D721Med (cell line): ENCODE measurements at regions not wholly inside any gene's neighbourhood (a gene's known extent, or its start where the extent isn't known, plus 50 kb on each side); places are given as distances from the start of the nearest gene placed in this dataset.
"Not testable (repeated sequence)": the region's sequence is repeated elsewhere in the genome, so short reads cannot be mapped to it uniquely, and the experiment has no call there.

Source experiments
- DNase-seq: peaks from one replicate; pipeline ENCODE4 v3.0.0; 2011; ENCODE audit warnings: low spot score; ENCODE audit not compliant: insufficient read length
- FAIRE-seq: peaks from 2 replicates; lab custom pipeline; 2011; peaks lifted over from hg19 to GRCh38; lab: Jason Lieb, UNC
- TF ChIP-seq, protein P1 (sequence below): IDR thresholded peaks from 2 replicates; pipeline ENCODE4 v1.5.1; 2012; ENCODE audit warnings: mild to moderate bottlenecking, control low read depth; ENCODE audit not compliant: insufficient read depth; ENCODE audit errors: missing control alignments

DNA sequence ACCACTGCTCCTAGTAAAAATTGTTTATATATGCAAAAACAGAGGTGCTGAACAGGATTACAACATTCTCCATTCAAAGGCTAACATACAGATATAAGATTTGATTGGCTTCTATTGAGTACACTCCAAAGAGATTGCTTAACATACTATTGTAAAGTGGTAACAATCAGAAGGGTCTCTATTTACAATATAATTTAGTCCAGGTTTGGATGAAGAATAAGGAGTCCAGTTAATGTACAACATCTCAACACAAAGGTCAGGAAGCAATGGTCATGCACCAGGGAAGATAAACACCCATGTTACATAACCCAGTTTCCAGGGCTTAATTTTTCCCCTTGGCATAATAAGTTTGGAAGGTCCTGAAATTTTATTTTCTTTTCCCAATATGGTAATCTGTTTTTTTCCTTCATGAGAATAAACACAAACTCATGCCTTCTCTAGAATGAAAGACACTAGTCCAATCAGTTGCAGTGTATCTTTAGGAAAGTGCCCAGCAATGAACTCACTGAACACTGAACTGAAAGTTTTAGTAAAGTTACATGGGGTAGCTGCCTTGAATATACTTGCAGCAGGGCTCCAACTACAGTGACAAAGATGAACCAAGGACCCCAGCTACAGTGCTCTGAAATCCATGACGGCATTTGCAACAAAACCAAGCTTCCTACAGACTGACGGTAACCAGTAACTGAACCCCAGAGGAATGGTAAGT lies 255.3 kb upstream of the GJE1 start:
- DNase-seq (no peak), FAIRE-seq (no peak)
- TF ChIP-seq, protein P1, sequence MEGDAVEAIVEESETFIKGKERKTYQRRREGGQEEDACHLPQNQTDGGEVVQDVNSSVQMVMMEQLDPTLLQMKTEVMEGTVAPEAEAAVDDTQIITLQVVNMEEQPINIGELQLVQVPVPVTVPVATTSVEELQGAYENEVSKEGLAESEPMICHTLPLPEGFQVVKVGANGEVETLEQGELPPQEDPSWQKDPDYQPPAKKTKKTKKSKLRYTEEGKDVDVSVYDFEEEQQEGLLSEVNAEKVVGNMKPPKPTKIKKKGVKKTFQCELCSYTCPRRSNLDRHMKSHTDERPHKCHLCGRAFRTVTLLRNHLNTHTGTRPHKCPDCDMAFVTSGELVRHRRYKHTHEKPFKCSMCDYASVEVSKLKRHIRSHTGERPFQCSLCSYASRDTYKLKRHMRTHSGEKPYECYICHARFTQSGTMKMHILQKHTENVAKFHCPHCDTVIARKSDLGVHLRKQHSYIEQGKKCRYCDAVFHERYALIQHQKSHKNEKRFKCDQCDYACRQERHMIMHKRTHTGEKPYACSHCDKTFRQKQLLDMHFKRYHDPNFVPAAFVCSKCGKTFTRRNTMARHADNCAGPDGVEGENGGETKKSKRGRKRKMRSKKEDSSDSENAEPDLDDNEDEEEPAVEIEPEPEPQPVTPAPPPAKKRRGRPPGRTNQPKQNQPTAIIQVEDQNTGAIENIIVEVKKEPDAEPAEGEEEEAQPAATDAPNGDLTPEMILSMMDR: no peak

DNA sequence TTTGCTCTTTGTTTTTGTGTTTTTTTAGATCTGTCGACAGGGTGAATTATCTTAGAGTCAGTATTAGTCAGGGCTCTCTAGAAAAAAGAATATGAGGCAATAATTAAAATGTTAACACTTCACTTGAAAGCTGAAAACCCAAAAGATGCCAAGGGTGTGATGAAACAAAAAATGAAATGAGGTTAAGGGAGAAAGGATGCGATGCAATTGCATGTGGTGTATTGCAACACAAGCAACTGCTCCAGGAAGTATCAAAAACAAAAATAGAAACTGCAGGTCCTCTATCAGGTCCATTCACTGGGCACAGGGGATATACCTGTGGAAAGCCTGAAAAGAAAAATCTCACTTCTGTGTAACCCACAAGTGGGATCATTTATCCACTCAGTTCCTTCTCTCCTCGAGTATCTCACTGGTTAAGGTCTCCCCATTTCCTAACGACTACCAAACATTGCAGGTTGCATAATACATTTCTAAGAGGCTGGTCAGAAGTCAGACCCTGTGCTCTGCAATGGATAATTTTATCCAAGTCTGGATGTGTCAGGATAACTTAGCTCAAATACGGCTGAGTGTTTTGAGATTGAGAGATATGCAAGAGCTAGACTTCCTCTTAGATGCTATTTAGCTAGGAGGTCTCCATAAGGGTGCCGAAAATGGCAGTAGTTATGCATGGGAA lies 257.7 kb upstream of the GJE1 start:
- DNase-seq (no peak), FAIRE-seq (no peak)
- TF ChIP-seq, protein P1: no peak

DNA sequence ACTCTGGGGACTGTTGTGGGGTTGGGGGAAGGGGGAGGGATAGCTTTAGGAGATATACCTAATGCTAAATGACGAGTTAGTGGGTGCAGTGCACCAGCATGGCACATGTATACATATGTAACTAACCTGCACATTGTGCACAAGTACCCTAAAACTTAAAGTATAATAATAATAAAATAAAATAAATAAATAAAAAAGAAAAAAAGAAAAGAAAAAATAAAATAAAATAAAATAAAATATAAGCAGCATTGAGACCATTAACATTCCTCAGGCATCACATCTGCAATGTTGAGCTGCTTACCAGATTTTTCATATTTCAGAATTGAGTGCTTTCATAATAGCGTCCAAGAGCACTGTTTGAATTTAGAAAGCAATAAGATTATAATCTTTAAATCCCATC lies 263.2 kb upstream of the GJE1 start:
- not testable (repeated sequence) for FAIRE-seq, DNase-seq

DNA sequence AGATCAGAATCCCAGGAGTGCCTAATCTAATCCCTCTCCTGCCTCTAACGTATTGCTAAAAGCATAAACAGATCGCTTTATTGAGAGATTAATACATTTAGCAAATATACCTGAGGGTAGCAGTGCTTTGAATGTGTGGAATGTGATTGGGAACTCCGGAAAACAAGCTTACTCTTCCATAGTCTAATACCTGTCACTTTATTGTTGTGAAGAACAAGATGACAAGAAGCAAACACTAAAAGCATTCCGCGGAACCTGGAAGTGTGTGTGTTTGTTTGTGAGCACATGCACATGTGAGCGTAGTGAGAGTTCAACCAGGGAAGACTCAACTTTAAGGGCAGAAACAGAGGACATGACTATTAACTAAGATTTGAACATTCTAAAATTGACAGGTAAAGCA lies 265.0 kb upstream of the GJE1 start:
- TF ChIP-seq, protein P1: no peak
- FAIRE-seq: no peak

GRCh38 chr6:141866731-141867497 lies 265.8 kb upstream of the GJE1 start:
- TF ChIP-seq, protein P1: no peak
- no peak for FAIRE-seq
- DNase-seq: no peak

More for the DNA sequence above, 265.0 kb upstream of the GJE1 start:
- no peak for DNase-seq

DNA sequence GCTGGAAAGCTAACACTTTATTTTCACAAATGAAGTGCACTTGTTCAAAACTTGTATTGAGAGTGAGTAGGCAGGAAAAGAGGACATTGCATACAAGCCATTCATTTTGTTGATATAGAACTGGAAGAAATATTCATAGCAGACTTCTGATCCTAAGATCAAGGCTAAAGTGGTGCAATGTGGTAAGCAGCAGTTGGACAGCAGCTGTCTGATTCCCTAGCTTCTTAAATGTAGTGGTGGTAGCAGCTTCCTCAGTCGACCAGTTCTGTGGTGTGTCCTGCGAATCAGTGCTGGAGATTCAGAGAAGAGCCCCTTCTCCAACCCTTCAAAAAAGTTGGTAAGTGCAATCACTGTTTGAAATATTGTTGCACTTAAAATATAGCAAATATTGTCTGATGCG lies 281.7 kb upstream of the GJE1 start:
- TF ChIP-seq, protein P1: no peak
- FAIRE-seq (no peak), DNase-seq (no peak)

DNA sequence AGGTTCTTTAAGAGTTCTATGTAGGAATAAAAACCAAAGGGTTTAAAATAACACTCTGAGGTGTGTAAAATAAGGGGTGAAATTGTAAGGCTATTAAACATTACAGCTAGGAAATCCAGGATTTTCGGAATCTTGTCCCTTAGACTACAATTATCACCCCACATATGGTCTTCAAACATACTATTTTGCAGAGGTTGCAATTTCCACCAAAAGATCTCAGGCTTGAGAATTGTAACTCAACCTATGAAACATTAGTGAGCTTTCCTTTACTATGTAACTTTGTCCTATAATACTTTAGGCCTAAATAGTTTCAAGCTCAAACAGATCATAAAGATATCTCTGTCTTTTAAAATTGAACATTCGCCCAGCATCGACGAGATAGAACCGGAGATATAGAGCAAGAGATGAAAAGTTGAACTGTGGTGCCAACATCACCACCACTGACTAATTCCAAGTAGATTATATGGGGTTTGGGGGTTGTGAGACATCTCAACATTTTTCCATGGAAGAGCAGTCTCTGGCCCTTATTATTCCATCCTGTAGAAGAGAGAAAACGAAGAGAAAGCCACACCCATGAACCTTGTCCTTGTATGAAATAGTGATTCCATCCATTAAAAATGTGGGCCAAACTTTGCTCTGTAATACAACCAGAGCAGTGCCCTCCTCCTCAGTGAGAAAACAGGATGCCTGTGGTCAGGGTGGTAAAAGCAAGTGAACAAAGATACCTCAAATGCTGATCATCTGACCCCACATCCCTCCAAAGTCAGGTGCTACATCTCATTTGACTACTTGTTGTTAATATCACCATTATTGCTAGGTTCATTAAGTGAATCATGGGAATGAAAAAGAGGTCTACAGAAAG lies 284.5 kb upstream of the GJE1 start:
- TF ChIP-seq, protein P1: no peak
- no peak for DNase-seq
- FAIRE-seq: no peak
